ENCODE measurements at regions not wholly inside any gene's neighbourhood (a gene's known extent, or its start where the extent isn't known, plus 50 kb on each side); places are given as distances from the start of the nearest gene placed in this dataset.

DNA sequence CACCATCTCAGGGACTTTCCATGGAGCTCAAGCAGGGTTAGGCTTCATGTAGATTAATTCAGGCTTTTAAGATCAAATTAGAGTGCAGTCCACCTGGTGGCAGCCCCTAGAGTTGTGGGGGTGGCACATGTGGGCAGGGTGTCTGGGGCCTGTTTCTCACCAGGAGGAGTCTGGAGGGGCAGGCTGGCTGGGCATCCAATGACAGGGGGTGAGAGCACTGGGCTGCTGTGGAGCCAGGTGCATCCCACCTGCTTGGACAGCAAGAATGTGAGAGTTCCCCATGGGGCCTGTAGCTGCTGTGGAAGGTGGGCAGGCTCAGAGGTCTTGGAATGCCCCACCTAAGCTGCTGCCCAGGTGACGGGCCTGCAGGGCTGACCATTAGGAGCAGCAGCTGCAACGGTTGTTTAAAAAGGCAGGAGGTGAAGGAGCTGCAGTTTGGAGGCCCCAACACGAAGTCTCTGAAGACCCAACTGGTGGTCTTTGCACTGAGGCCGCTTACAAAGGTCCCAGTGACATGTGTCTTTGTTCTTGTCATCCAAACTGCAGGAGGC lies 686.3 kb upstream of the HS6ST1 start:
- CTCF ChIA-PET: no interaction called here
- no peak for DNase-seq
- Histone ChIP-seq H3K27ac (ENCODE audit: low read depth in 2 of 2, low read length in 1 of 2) (no peak overlapping the region), H3K9me3 (no peaks in the 10 kb centered on the region), H3K4me2 (no peak overlapping the region), H3K79me2 (ENCODE audit: insufficient read depth) (no peaks in the 10 kb centered on the region), H3K4me1 (ENCODE audit: control insufficient read depth in 1 of 2, insufficient read depth in 2 of 2, low read depth in 1 of 2, low read length in 1 of 2) (no peaks in the 10 kb centered on the region), H4K20me1 (ENCODE audit: insufficient read depth) (no peaks in the 10 kb centered on the region), H3K27me3 (ENCODE audit: insufficient read depth) (no peaks in the 10 kb centered on the region), H3K9ac (no peak overlapping the region), H3K36me3 (replicated peaks in 1 of 2; ENCODE audit: control insufficient read depth in 1 of 2, insufficient read depth in 2 of 2, low read length in 1 of 2) (no peaks in the 10 kb centered on the region), H3F3A (replicated peaks; ENCODE audit: insufficient read depth) (no peaks in the 10 kb centered on the region), H3K4me3 (ENCODE audit: low read depth in 2 of 2, low read length in 1 of 2) (no peak overlapping the region), H2AFZ (ENCODE audit: low read depth) (no peak overlapping the region), H3K9me2 (no peaks in the 10 kb centered on the region)
- POLR2A ChIA-PET: no interaction called here
- TF ChIP-seq JUND (IDR thresholded peaks at IDR 0.05) (no peak), MXI1 (IDR thresholded peaks at IDR 0.05; ENCODE audit: low read depth, low read length) (no peak), POLR2AphosphoS5 (IDR thresholded peaks at IDR 0.05; ENCODE audit: low read depth, low read length) (no peak), SMC3 (IDR thresholded peaks at IDR 0.05; ENCODE audit: low read depth, low read length) (no peak), ELF1 (IDR thresholded peaks at IDR 0.05) (no peak)
- TF ChIP-seq, protein P1, sequence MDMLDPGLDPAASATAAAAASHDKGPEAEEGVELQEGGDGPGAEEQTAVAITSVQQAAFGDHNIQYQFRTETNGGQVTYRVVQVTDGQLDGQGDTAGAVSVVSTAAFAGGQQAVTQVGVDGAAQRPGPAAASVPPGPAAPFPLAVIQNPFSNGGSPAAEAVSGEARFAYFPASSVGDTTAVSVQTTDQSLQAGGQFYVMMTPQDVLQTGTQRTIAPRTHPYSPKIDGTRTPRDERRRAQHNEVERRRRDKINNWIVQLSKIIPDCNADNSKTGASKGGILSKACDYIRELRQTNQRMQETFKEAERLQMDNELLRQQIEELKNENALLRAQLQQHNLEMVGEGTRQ (IDR thresholded peaks at IDR 0.05; ENCODE audit: borderline replicate concordance, low read depth, low read length): no peak
- 0% methylated on average over 1 of the region's 4 CpGs for WGBS (ENCODE audit: low lambda C conversion rate)

DNA sequence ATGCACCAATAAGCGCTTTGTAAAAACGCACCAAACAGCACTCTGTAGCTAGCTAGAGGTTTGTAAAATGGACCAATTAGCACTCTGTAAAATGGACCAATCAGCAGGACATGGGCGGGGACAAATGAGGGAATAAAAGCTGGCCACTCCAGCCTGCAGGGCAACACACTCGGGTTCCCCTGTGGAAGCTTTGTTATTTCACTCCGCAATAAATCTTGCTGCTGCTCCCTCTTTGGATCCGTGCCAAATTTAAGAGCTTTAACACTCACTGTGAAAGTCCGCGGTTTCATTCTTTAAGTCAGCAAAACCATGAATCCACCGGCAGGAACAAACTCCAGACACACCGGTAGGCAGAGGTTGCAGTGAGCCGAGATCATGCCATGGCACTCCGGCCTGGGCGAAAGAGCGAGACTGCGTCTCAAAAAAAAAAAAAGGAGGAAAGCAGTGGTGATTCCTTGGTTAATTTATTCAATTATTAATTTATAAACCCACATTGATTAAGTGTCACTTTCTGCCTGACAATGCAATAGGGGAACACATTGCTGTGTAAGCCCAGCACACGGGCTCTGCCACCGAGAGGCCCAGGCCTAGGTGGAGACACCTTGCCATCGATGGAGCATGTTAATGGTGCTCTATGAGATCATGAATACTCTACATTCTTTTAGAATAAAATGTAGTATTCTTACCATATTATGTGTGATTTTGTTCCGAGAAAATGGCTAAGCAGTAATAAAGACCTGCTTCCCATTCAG lies 687.6 kb upstream of the HS6ST1 start:
- H3K27me3 ChIP-seq (ENCODE audit: insufficient read depth): no peaks in the 10 kb centered on the region
- CTCF ChIA-PET: no interaction called here
- no peak for TF ChIP-seq FOXJ3 (CRISPR knock-in tag; IDR thresholded peaks at IDR 0.05)
- no peak for TF ChIP-seq YY1 (IDR thresholded peaks at IDR 0.05; ENCODE audit: low read depth)
- H3F3A ChIP-seq (replicated peaks; ENCODE audit: insufficient read depth): no peaks in the 10 kb centered on the region
- H3K79me2 ChIP-seq (ENCODE audit: insufficient read depth): no peaks in the 10 kb centered on the region
- no peak overlapping the region for H3K4me2 ChIP-seq
- H4K20me1 ChIP-seq (ENCODE audit: insufficient read depth): no peaks in the 10 kb centered on the region
- WGBS (ENCODE audit: low lambda C conversion rate): 57% methylated on average over 19 of the region's 19 CpGs
- H3K4me1 ChIP-seq (ENCODE audit: control insufficient read depth in 1 of 2, insufficient read depth in 2 of 2, low read depth in 1 of 2, low read length in 1 of 2): no peaks in the 10 kb centered on the region
- no peak overlapping the region for H3K27ac ChIP-seq (ENCODE audit: low read depth in 2 of 2, low read length in 1 of 2)
- H2AFZ ChIP-seq (ENCODE audit: low read depth): no peak overlapping the region
- no peak for DNase-seq
- H3K4me3 ChIP-seq (ENCODE audit: low read depth in 2 of 2, low read length in 1 of 2): no peak overlapping the region
- no peak overlapping the region for H3K9ac ChIP-seq
- H3K9me2 ChIP-seq: no peaks in the 10 kb centered on the region
- no peaks in the 10 kb centered on the region for H3K36me3 ChIP-seq (replicated peaks in 1 of 2; ENCODE audit: control insufficient read depth in 1 of 2, insufficient read depth in 2 of 2, low read length in 1 of 2)
- no peaks in the 10 kb centered on the region for H3K9me3 ChIP-seq
- POLR2A ChIA-PET: no interaction called here

DNA sequence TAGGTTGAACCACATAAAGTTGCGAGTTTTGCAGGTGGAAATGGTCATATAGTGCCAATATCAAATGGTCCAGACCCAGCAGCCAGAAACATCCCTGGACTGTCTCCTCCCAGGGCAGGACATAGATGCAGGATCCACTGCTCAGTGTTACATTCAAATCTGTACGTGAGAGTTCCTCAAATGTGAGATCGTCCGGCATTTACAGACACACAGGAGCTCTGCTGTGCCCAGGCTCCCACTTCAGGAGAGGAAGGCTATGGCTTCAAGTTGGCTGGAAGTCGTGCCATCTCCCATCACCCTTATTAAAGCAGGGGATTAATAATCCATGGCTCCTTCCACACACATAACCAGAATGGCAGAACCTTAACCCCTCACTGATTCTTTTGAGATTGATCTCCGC lies 688.2 kb upstream of the HS6ST1 start:
- Histone ChIP-seq H3F3A (replicated peaks; ENCODE audit: insufficient read depth) (no peaks in the 10 kb centered on the region), H3K9me3 (no peaks in the 10 kb centered on the region), H3K27me3 (ENCODE audit: insufficient read depth) (no peaks in the 10 kb centered on the region), H3K27ac (ENCODE audit: low read depth in 2 of 2, low read length in 1 of 2) (no peak overlapping the region), H3K4me2 (no peak overlapping the region), H3K79me2 (ENCODE audit: insufficient read depth) (no peaks in the 10 kb centered on the region), H4K20me1 (ENCODE audit: insufficient read depth) (no peaks in the 10 kb centered on the region), H3K9ac (no peak overlapping the region), H3K9me2 (no peaks in the 10 kb centered on the region), H3K4me1 (ENCODE audit: control insufficient read depth in 1 of 2, insufficient read depth in 2 of 2, low read depth in 1 of 2, low read length in 1 of 2) (no peaks in the 10 kb centered on the region), H3K36me3 (replicated peaks in 1 of 2; ENCODE audit: control insufficient read depth in 1 of 2, insufficient read depth in 2 of 2, low read length in 1 of 2) (no peaks in the 10 kb centered on the region), H3K4me3 (ENCODE audit: low read depth in 2 of 2, low read length in 1 of 2) (no peak overlapping the region), H2AFZ (ENCODE audit: low read depth) (no peak overlapping the region)
- ChIA-PET CTCF (interaction anchor here (0.9 to 1.2 kb wide), 2 partner anchors 11 to 16 kb away, joined by 3 read pairs; no protein-coding TSS in a partner anchor), POLR2A (no interaction called here)
- no peak for DNase-seq
- no peak for TF ChIP-seq CHD2 (IDR thresholded peaks at IDR 0.05; ENCODE audit: low read length, partially characterized antibody)
- TF ChIP-seq GABPA (IDR thresholded peaks at IDR 0.05; ENCODE audit: low read depth): no peak
- 49% methylated on average over 6 of the region's 6 CpGs for WGBS (ENCODE audit: low lambda C conversion rate)

All from SK-N-SH (cell line).